ENCODE measurements at regions not wholly inside any gene's neighbourhood (a gene's known extent, or its start where the extent isn't known, plus 50 kb on each side); places are given as distances from the start of the nearest gene placed in this dataset.
"Not testable (repeated sequence)": the region's sequence is repeated elsewhere in the genome, so short reads cannot be mapped to it uniquely, and the experiment has no call there.

DNA sequence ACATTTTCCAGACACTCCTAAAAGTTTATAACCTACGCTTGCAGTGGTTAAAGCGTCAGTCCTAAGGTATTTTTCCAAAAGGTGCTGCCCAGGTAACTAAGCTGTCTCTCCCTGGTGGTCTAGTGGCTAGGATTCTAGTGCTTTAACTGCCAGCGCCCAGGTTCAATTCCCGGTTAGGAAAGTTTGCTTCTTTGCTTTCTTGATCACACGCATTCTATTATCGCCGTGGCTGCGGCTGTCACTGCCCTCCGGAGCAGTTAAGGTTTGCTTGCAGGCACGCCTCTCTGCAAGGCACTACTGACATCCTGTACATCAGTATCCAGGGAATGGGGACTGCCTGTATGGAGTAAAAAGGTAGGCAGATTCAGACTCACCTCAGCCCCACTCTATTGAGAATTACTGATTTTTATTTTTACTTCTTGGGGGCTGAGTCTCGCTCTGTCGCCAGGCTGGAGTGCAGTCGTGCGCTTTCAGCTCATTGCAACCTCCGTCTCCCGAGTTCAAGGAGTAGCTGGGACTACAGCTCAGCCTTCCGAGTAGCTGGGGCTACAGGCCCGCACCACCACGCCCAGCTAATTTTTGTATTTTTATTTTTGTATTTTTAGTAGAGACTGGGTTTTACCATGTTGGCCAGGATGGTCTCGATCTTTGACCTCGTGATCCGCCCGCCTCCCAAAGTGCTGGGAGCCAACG is 53.2 kb upstream of the CFAP126 start:
- H3K4me3 ChIP-seq (ENCODE audit: low read depth, low read length) = no peak overlapping the region
- DNase-seq (ENCODE audit: low read depth) = no peak
- H3K36me3 ChIP-seq (ENCODE audit: control insufficient read depth, insufficient read depth, low read length) = no peaks in the 10 kb centered on the region
- TF ChIP-seq CTCF (IDR thresholded peaks at IDR 0.05; ENCODE audit: insufficient read depth, low read length, poor library complexity, severe bottlenecking) = no peak
- H3K27me3 ChIP-seq (ENCODE audit: control insufficient read depth, insufficient read depth, low read length) = peaks cover 2% of the 10 kb centered on the region

DNA sequence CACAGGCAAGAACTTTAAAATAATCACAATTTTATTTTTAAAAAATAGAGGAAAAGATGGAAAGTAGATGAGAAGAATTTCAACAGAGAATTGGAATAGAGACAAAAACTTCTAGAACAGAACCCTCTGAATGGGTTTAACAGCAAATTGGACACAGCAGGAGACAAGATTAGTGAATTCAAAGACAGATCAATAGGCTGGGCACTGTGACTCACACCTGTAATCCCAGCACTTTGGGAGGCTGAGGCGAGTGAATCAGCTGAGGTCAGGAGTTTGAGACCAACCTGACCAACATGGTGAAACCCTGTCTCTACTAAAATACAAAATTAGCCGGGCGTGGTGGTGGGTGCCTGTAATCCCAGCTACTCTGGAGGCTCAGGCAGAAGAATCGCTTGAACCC is 49.9 kb upstream of the CFAP126 start:
- H3K4me3 ChIP-seq (ENCODE audit: low read depth, low read length); H3K36me3 ChIP-seq (ENCODE audit: control insufficient read depth, insufficient read depth, low read length); DNase-seq (ENCODE audit: low read depth); H3K27me3 ChIP-seq (ENCODE audit: control insufficient read depth, insufficient read depth, low read length): not testable (repeated sequence)

Data from kidney epithelial cell (primary cell).